ENCODE measurements at regions not wholly inside any gene's neighbourhood (a gene's known extent, or its start where the extent isn't known, plus 50 kb on each side); places are given as distances from the start of the nearest gene placed in this dataset.

- TF ChIP-seq EZH2 (IDR thresholded peaks at IDR 0.05) (no peak), POLR2AphosphoS5 (IDR thresholded peaks at IDR 0.05; ENCODE audit: borderline replicate concordance, low read depth, low read length) (no peak), FOXP2 (optimal IDR thresholded peaks at IDR 0.05; ENCODE audit: control extremely low read depth, extremely low read length, insufficient read depth) (no peak)
Observed at GRCh38 chr2:217064234-217065011, 204.6 kb upstream of the TNP1 start.

Data from SK-N-MC (cell line).